ENCODE measurements at regions not wholly inside any gene's neighbourhood (a gene's known extent, or its start where the extent isn't known, plus 50 kb on each side); places are given as distances from the start of the nearest gene placed in this dataset.

DNA sequence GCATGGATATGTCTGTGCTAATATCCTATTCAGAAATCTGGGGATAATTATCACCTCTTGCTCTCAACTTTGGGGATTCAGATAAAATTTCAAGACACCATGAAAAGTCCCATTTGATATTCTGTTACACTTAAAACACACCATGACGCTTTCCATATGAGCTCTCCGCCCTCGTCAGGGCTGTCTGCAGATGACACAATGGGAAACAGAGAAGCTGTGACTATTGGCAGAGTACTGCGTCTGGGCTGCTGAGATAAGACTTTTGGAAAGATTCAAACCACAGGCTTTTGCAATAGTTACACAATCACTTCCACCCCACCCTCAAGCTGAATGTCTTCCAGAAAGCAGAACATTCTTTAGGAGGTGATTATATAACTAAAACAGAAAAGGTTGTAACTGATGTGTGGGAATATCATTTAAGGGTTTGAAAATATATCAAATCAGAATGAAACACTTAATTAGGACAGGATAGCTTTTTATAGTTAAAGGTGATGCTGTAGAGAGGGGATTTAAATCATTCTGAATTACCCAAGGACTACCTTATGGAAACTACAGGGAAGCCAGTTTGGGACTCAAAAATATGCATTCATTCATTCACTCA, 75.3 kb upstream of the TMPO start:
- H3K4me2 ChIP-seq: no peak overlapping the region
- 43% methylated on average over 4 of the region's 4 CpGs for WGBS (ENCODE audit: low lambda C conversion rate)
- DNase-seq: no peak
- no peak overlapping the region for H2AFZ ChIP-seq (ENCODE audit: low read depth)
- H3K9me2 ChIP-seq: no peaks in the 10 kb centered on the region
- H3K79me2 ChIP-seq (ENCODE audit: insufficient read depth): no peaks in the 10 kb centered on the region
- no peak overlapping the region for H3K9ac ChIP-seq
- peaks cover 4% of the 10 kb centered on the region; the same call in 1 of the 2 replicates for H3K27me3 ChIP-seq (ENCODE audit: insufficient read depth)
- no peaks in the 10 kb centered on the region for H3K9me3 ChIP-seq
- no peaks in the 10 kb centered on the region for H3F3A ChIP-seq (replicated peaks; ENCODE audit: insufficient read depth)
- no peak overlapping the region for H3K4me3 ChIP-seq (ENCODE audit: low read depth in 2 of 2, low read length in 1 of 2)
- H3K27ac ChIP-seq (ENCODE audit: low read depth in 2 of 2, low read length in 1 of 2): no peak overlapping the region
- no peaks in the 10 kb centered on the region for H3K36me3 ChIP-seq (replicated peaks in 1 of 2; ENCODE audit: control insufficient read depth in 1 of 2, insufficient read depth in 2 of 2, low read length in 1 of 2)
- H4K20me1 ChIP-seq (ENCODE audit: insufficient read depth): no peaks in the 10 kb centered on the region
- TF ChIP-seq RFX5 (IDR thresholded peaks at IDR 0.05; ENCODE audit: low read length) (no peak), NFIC (IDR thresholded peaks at IDR 0.05; ENCODE audit: borderline replicate concordance) (no peak), EP300 (IDR thresholded peaks at IDR 0.05; ENCODE audit: borderline replicate concordance in 1 of 2, low read depth in 1 of 2, low read length in 1 of 2) (no peak)
- TF ChIP-seq, protein P1, sequence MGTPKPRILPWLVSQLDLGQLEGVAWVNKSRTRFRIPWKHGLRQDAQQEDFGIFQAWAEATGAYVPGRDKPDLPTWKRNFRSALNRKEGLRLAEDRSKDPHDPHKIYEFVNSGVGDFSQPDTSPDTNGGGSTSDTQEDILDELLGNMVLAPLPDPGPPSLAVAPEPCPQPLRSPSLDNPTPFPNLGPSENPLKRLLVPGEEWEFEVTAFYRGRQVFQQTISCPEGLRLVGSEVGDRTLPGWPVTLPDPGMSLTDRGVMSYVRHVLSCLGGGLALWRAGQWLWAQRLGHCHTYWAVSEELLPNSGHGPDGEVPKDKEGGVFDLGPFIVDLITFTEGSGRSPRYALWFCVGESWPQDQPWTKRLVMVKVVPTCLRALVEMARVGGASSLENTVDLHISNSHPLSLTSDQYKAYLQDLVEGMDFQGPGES (IDR thresholded peaks at IDR 0.05; ENCODE audit: low read depth, low read length): no peak
- no peaks in the 10 kb centered on the region for H3K4me1 ChIP-seq (ENCODE audit: control insufficient read depth in 1 of 2, insufficient read depth in 2 of 2, low read depth in 1 of 2, low read length in 1 of 2)
- POLR2A ChIA-PET: no interaction called here
- CTCF ChIA-PET: interaction anchor here (0.6 to 1.5 kb wide), 3 partner anchors 15 to 249 kb away, joined by 3 to 4 read pairs (median 3); no protein-coding TSS in a partner anchor

DNA sequence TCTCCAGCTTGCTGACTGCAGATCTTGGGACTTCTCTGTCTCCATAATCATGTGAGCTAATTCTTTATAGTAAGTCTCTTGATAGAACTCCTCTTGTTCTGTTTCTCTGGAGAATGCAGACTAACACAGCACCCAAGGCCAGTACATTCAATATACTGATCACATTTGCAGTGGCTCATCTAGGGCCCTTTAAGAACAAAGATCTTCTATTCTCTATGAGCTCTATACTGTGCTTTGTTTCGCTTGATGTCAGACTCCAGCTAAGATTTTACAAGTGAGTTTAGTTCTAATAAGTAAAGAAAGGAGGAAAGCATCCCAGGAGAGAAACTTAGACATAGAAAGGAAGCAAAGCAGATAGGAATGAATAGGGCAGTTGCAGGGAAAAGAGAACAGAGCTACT, 69.3 kb upstream of the TMPO start:
- WGBS (ENCODE audit: low lambda C conversion rate): 37% methylated on average over 1 of the region's 1 CpG
- Histone ChIP-seq H3K27me3 (ENCODE audit: insufficient read depth) (peaks cover 4% of the 10 kb centered on the region; the same call in 1 of the 2 replicates), H3K4me1 (ENCODE audit: control insufficient read depth in 1 of 2, insufficient read depth in 2 of 2, low read depth in 1 of 2, low read length in 1 of 2) (no peaks in the 10 kb centered on the region), H4K20me1 (ENCODE audit: insufficient read depth) (no peaks in the 10 kb centered on the region), H3K9ac (no peak overlapping the region), H3K9me3 (no peaks in the 10 kb centered on the region), H3K9me2 (no peaks in the 10 kb centered on the region), H3K4me2 (no peak overlapping the region), H3K79me2 (ENCODE audit: insufficient read depth) (no peaks in the 10 kb centered on the region), H3K4me3 (ENCODE audit: low read depth in 2 of 2, low read length in 1 of 2) (no peak overlapping the region), H2AFZ (ENCODE audit: low read depth) (no peak overlapping the region), H3F3A (replicated peaks; ENCODE audit: insufficient read depth) (no peaks in the 10 kb centered on the region), H3K36me3 (replicated peaks in 1 of 2; ENCODE audit: control insufficient read depth in 1 of 2, insufficient read depth in 2 of 2, low read length in 1 of 2) (no peaks in the 10 kb centered on the region), H3K27ac (ENCODE audit: low read depth in 2 of 2, low read length in 1 of 2) (no peak overlapping the region)
- ChIA-PET POLR2A (no interaction called here), CTCF (interaction anchor here (1.9 kb wide), 1 partner anchor 22 kb away, joined by 7 read pairs; no protein-coding TSS in a partner anchor)
- DNase-seq: no peak
- TF ChIP-seq, protein P2, sequence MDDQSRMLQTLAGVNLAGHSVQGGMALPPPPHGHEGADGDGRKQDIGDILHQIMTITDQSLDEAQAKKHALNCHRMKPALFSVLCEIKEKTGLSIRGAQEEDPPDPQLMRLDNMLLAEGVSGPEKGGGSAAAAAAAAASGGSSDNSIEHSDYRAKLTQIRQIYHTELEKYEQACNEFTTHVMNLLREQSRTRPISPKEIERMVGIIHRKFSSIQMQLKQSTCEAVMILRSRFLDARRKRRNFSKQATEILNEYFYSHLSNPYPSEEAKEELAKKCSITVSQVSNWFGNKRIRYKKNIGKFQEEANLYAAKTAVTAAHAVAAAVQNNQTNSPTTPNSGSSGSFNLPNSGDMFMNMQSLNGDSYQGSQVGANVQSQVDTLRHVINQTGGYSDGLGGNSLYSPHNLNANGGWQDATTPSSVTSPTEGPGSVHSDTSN (IDR thresholded peaks at IDR 0.05): no peak
- TF ChIP-seq FOXJ3 (CRISPR knock-in tag; IDR thresholded peaks at IDR 0.05) (no peak), MEF2A (IDR thresholded peaks at IDR 0.05; ENCODE audit: borderline replicate concordance, low read depth) (no peak), TCF12 (IDR thresholded peaks at IDR 0.05) (no peak), RAD21 (IDR thresholded peaks at IDR 0.05; ENCODE audit: low read length) (no peak), SMC3 (IDR thresholded peaks at IDR 0.05; ENCODE audit: low read depth, low read length) (no peak), FOSL2 (IDR thresholded peaks at IDR 0.05; ENCODE audit: borderline replicate concordance, low read depth) (no peak), EP300 (IDR thresholded peaks at IDR 0.05; ENCODE audit: borderline replicate concordance in 1 of 2, low read depth in 1 of 2, low read length in 1 of 2) (no peak), RFX5 (IDR thresholded peaks at IDR 0.05; ENCODE audit: low read length) (no peak), YY1 (IDR thresholded peaks at IDR 0.05; ENCODE audit: low read depth) (no peak), POLR2AphosphoS5 (IDR thresholded peaks at IDR 0.05; ENCODE audit: low read depth, low read length) (no peak), RCOR1 (IDR thresholded peaks at IDR 0.05; ENCODE audit: low read length) (no peak), FOXM1 (IDR thresholded peaks at IDR 0.05; ENCODE audit: low read depth) (no peak), NFIC (IDR thresholded peaks at IDR 0.05; ENCODE audit: borderline replicate concordance) (no peak)
- TF ChIP-seq, protein P3, sequence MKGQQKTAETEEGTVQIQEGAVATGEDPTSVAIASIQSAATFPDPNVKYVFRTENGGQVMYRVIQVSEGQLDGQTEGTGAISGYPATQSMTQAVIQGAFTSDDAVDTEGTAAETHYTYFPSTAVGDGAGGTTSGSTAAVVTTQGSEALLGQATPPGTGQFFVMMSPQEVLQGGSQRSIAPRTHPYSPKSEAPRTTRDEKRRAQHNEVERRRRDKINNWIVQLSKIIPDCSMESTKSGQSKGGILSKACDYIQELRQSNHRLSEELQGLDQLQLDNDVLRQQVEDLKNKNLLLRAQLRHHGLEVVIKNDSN (IDR thresholded peaks at IDR 0.05; ENCODE audit: borderline replicate concordance, low read depth): no peak
- TF ChIP-seq, protein P1 (IDR thresholded peaks at IDR 0.05; ENCODE audit: low read depth, low read length): no peak
- TF ChIP-seq, protein P4, sequence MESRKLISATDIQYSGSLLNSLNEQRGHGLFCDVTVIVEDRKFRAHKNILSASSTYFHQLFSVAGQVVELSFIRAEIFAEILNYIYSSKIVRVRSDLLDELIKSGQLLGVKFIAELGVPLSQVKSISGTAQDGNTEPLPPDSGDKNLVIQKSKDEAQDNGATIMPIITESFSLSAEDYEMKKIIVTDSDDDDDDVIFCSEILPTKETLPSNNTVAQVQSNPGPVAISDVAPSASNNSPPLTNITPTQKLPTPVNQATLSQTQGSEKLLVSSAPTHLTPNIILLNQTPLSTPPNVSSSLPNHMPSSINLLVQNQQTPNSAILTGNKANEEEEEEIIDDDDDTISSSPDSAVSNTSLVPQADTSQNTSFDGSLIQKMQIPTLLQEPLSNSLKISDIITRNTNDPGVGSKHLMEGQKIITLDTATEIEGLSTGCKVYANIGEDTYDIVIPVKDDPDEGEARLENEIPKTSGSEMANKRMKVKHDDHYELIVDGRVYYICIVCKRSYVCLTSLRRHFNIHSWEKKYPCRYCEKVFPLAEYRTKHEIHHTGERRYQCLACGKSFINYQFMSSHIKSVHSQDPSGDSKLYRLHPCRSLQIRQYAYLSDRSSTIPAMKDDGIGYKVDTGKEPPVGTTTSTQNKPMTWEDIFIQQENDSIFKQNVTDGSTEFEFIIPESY (IDR thresholded peaks at IDR 0.05; ENCODE audit: borderline replicate concordance, low read depth): no peak
- TF ChIP-seq, protein P5, sequence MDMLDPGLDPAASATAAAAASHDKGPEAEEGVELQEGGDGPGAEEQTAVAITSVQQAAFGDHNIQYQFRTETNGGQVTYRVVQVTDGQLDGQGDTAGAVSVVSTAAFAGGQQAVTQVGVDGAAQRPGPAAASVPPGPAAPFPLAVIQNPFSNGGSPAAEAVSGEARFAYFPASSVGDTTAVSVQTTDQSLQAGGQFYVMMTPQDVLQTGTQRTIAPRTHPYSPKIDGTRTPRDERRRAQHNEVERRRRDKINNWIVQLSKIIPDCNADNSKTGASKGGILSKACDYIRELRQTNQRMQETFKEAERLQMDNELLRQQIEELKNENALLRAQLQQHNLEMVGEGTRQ (IDR thresholded peaks at IDR 0.05; ENCODE audit: borderline replicate concordance, low read depth, low read length): no peak
- TF ChIP-seq, protein P6, sequence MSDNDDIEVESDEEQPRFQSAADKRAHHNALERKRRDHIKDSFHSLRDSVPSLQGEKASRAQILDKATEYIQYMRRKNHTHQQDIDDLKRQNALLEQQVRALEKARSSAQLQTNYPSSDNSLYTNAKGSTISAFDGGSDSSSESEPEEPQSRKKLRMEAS (IDR thresholded peaks at IDR 0.05; ENCODE audit: low read depth): no peak

Data from SK-N-SH (cell line).